ENCODE measurements at regions not wholly inside any gene's neighbourhood (a gene's known extent, or its start where the extent isn't known, plus 50 kb on each side); places are given as distances from the start of the nearest gene placed in this dataset.

DNA sequence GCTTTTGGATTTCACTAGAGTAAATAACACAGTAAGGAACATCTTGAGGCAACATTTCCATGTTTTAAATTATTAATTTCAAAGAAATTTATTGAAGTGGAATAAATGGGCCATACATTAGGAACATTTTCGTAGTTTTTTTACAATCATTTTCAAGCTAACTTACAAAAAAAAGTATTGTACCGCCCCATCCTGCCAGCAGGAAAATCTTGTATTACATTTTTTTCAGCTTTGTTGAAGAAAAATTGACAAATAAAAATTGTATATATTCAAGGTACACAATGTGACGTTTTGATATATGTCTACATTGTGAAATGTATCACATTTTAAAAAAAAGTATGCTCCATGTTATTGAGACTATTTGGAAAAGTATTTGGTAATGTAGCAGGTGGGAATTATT is 1001.9 kb upstream of the NR2F2 start:
- TF ChIP-seq CTCF (conservative IDR thresholded peaks at IDR 0.05 in 1 of 2, IDR thresholded peaks at IDR 0.05 in 1 of 2; ENCODE audit: extremely low read depth in 1 of 2, insufficient read depth in 1 of 2, low read depth in 1 of 2, low read length in 2 of 2): no peak
- TF ChIP-seq EZH2 (IDR thresholded peaks at IDR 0.05; ENCODE audit: borderline replicate concordance, low read length): no peak
